ENCODE measurements at regions not wholly inside any gene's neighbourhood (a gene's known extent, or its start where the extent isn't known, plus 50 kb on each side); places are given as distances from the start of the nearest gene placed in this dataset.
"Not testable (repeated sequence)": the region's sequence is repeated elsewhere in the genome, so short reads cannot be mapped to it uniquely, and the experiment has no call there.

- intact Hi-C loops (cut with micrococcal nuclease) = no loop called here
Measured at GRCh38 chr7:113030489-113030888, 56.1 kb downstream of the GPR85 start.

DNA sequence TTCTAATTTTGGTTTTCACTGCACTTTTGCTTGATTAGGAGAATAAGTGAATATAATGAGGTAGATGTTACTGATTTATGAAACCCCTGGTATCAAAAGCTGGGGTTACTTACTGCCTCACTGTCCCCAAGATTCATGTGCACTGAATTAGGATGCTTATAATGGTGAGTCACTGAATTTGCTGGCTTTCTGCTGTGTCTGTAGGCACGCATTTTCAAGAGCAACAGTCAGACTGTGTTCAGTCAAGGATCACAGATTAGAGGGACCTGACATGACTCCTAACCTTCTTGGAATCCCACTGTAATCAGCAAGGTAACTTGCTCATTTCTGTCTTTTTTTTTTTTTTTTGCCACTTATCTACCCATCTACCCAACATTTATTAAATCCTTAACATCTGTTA, 59.7 kb downstream of the GPR85 start:
- intact Hi-C loops (cut with micrococcal nuclease) = no loop called here

DNA sequence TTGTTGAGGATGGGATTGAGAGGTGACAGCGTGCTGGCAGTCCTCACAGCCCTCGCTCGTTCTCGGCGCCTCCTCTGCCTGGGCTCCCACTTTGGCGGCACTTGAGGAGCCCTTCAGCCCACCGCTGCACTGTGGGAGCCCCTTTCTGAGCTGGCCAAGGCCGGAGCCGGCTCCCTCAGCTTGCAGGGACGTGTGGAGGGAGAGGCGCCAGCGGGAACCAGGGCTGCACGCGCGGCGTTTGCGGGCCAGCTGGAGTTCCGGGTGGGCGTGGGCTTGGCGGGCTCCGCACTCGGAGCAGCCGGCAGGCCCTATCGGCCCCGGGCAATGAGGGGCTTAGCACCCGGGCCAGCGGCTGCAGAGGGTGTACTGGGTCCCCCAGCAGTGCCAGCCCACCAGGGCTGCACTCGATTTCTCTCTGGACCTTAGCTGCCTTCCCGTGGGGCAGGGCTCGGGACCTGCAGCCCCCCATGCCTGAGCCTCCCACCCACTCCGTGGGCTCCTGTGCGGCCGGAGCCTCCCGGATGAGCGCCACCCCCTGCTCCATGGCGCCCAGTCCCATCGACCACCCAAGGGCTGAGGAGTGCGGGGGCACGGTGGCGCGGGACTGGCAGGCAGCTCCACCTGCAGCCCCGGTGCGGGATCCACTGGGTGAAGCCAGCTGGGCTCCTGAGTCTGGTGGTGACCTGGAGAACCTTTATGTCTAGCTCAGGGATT, 69.3 kb downstream of the GPR85 start:
- intact Hi-C loops (cut with micrococcal nuclease) = not testable (repeated sequence)

- intact Hi-C loops (cut with micrococcal nuclease) = loop anchor here (2.0 kb wide), 1 partner anchor 406 kb away; no protein-coding TSS in a partner anchor
Measured at GRCh38 chr7:113015034-113015645, 71.5 kb downstream of the GPR85 start.

- intact Hi-C loops (cut with micrococcal nuclease) = loop anchor here (2.0 kb wide), 1 partner anchor 407 kb away; no protein-coding TSS in a partner anchor
Measured at GRCh38 chr7:113013761-113014449, 72.7 kb downstream of the GPR85 start.

- intact Hi-C loops (cut with micrococcal nuclease) = not testable (repeated sequence)
Measured at GRCh38 chr7:113012862-113013261, 73.8 kb downstream of the GPR85 start.

GRCh38 chr7:113010377-113010776, 76.2 kb downstream of the GPR85 start:
- intact Hi-C loops (cut with micrococcal nuclease) = no loop called here

- intact Hi-C loops (cut with micrococcal nuclease) = no loop called here
Measured at GRCh38 chr7:113008755-113009154, 77.9 kb downstream of the GPR85 start.

GRCh38 chr7:113004726-113005454, 81.7 kb downstream of the GPR85 start:
- intact Hi-C loops (cut with micrococcal nuclease) = no loop called here

GRCh38 chr7:113000316-113001020, 86.2 kb downstream of the GPR85 start:
- intact Hi-C loops (cut with micrococcal nuclease) = no loop called here

DNA sequence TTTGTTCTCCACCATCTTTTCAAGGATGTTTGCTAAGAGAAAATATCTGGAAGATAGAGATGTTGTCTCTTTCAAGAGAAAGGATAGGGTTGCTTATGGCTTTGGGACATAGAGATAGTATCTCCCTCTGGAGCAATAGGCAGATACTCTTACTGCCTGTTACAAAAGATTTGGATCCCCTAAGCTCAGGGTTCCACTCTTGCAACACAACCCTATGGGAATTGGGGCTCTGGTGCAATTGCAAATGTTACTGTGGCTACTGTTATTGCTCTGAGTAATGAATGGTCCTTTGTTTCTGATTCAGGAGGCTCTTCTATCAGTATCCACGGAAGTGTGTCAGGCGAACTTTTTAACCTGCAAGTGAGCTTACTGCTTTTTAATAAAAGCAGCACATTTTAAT, 88.8 kb downstream of the GPR85 start:
- intact Hi-C loops (cut with micrococcal nuclease) = no loop called here

GRCh38 chr7:112996331-112996871, 90.2 kb downstream of the GPR85 start:
- intact Hi-C loops (cut with micrococcal nuclease) = no loop called here

DNA sequence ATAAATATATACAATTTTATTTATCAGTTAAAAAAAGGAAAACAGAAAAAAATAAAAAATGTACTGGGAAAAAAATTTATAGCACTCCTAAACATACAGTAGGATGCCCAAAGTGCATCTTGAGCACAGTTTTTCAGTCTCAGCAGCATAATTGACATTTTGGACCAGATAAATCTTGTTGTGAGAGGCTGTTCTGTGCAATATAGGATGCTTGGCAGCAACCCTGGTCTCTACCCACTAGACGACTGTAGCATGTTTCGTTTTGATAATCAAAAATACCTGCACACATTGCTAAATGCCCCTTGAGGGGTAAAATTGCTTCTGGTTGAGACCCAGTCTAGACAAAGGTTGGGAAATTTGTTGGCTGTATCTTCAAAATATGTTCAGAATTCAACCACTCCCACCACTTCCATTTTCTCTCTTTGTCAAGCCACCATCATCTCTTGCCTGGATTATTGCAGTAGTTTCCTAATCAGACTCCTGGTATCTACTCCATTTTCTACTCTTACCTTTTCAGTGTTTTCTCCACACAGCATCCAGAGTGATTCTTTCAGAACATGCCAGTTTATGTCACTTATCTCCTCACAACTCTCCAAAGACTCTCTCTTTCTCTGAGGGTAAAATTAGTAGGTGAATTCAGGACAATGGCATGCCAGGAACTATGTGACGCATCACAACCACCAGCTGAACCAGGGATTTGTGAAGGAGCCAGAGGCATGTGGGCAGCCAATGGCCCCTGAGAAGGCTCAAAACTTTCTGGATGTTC, 91.4 kb downstream of the GPR85 start:
- intact Hi-C loops (cut with micrococcal nuclease) = no loop called here

- intact Hi-C loops (cut with micrococcal nuclease) = no loop called here
Measured at GRCh38 chr7:112994656-112995055, 92.0 kb downstream of the GPR85 start.

GRCh38 chr7:112990624-112991023, 96.0 kb downstream of the GPR85 start:
- intact Hi-C loops (cut with micrococcal nuclease) = no loop called here

DNA sequence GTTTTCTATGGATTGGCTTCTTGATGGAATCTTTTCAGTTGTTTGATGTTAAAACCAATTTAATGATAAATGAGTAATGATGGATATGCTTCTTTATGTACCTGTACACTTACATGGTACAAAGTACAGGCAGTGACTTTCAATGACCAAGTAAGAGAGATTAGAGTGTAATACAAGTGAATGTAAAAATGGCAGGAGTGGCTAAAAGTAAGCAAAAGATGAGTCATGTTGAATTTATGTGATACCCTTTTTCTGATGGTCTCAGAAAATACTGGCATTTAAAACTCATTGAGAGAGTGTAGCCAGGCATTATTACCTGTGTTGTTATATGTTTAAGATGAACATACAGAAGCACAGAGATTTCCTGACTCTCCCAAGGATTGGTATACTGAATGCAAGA, 97.1 kb downstream of the GPR85 start:
- intact Hi-C loops (cut with micrococcal nuclease) = no loop called here

DNA sequence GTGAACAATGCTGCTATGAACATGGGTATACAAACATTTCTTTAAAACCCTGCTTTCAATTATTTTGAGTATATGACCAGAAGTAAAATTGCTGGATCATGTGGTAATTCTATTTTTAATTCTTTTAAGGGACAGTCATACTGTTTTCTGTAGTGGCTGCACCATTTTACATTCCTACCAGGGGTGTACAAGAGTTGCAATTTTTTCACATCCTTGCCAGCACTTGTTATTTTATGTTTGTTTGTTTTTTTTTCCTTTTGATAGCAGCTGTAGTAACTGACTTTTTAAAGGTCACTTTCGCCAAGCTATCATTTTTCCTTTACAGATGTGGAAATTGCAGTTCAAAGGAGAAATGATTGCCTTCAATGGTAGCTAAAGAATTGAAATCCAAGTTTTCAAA, 99.5 kb downstream of the GPR85 start:
- intact Hi-C loops (cut with micrococcal nuclease) = no loop called here

DNA sequence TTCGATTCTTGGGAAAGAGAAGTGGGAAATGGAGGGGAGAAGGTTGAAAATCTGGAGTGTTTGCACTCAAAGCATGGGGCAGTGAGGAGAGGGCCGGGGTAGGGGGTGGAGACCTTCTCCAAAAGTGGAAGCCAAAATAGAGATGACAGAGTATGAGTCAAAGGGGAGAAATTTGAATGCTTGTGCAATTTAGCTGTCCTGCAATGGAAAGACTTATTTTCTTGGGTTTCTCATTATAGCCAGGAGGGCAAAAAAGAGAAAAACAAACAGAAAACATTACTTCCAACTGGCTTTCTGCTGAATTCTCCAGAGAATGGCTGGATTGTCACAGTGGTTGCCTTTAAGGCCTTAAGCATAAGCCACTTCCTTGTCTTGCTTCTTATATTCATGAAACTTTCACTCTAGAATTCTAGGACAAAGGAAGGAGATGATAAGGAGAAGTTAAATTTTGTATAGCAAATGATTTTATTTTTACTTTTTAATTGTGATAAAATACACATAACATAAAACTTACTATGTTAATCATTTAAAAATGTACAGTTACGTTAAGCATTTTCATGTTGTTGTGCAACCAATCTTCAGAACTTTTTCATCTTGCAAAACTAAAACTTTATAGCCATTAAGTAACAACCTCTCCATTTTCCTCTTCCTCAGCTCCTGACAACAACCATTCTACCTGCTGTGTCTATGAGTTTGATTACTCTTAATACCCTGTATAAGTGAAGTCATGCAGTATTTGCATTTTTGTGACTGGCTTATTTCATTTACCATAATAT, 100.2 kb downstream of the GPR85 start:
- intact Hi-C loops (cut with micrococcal nuclease) = no loop called here

DNA sequence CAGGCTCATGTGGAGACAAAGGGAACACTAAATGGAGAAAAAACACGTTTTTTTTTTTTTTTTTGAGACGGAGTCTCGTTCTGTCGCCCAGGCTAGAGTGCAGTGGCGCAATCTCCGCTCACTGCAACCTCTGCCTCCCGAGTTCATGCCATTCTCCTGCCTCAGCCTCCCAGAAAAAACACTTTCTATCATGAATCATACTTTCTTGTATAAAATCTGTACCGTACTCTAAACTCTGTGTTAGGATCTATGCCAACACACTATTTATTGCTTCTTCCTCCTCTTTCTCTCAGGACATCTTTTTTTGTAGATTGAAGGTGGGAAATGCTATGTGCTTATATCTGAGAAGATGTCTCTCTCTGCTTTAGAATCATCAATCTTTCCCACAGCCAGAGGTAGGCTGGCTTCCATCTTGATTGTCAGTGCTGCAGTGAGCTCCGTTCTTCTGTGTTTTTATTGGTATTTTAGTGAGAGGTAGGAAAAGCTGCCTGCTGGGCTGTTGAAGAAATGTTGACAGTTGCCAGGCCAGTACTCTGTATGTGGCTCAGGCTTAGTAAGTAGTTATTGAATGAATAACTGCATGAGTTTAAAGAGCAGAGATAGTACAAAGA, 101.1 kb downstream of the GPR85 start:
- intact Hi-C loops (cut with micrococcal nuclease) = no loop called here

Measured in T-helper 2 cell treated with Interferon-gamma antibody and Interleukin-4, amounts not matched to agents 100 ng/mL and 5 ng/mL, for 36 hours (primary cell).